Uterus (tissue), 2 donors: ENCODE measurements at regions not wholly inside any gene's neighbourhood (a gene's known extent, or its start where the extent isn't known, plus 50 kb on each side); places are given as distances from the start of the nearest gene placed in this dataset.

ENCODE experiments used
- CTCF ChIP-seq, 4 experiments: fragments of 200-600 bp in 2 of 4; fragments of 450-650 bp in 2 of 4; sonication (generic) in 2 of 4; IDR thresholded peaks; one replicate each; pipeline ENCODE4 v1.5.1; 2016 to 2019; ENCODE audit warnings: antibody characterized with exemption in 4 of 4, mild to moderate bottlenecking in 2 of 4, moderate library complexity in 1 of 4
- POLR2A ChIP-seq, 2 donors: fragments of 450-650 bp; IDR thresholded peaks; one replicate each; pipeline ENCODE4 v1.6.1; 2016; ENCODE audit warnings: antibody characterized with exemption in 2 of 2, mild to moderate bottlenecking in 1 of 2, moderate library complexity in 1 of 2

- TF ChIP-seq CTCF (IDR thresholded peaks at IDR 0.05) (no peak), POLR2A (IDR thresholded peaks at IDR 0.05) (no peak)
These were observed 1170.0 kb upstream of the CITED2 start for GRCh38 chr6:140544431-140544830.
